ENCODE measurements at regions not wholly inside any gene's neighbourhood (a gene's known extent, or its start where the extent isn't known, plus 50 kb on each side); places are given as distances from the start of the nearest gene placed in this dataset.

DNA sequence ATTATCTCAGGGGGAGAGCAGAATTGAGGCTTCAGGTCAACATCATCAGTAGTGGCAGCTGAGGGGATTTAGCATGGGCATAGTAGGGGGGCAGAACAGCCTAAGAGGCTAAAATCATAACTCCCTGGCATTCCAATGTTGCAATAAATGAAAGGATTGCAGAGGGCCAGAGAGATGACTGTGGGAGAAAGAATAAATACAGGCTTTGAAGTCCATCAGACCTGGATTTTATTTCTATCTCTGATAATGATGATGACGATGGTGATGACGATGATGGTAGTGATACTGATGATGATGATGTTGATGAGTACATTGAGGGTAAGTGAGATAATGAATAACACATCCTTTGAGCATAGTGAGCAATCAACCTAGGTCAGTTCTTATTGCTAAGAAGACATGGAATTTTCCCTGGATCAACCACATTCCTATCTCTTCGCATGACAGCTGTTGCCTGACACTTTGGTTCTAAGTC lies 107.4 kb upstream of the CDH11 start:
- no peak for DNase-seq

DNA sequence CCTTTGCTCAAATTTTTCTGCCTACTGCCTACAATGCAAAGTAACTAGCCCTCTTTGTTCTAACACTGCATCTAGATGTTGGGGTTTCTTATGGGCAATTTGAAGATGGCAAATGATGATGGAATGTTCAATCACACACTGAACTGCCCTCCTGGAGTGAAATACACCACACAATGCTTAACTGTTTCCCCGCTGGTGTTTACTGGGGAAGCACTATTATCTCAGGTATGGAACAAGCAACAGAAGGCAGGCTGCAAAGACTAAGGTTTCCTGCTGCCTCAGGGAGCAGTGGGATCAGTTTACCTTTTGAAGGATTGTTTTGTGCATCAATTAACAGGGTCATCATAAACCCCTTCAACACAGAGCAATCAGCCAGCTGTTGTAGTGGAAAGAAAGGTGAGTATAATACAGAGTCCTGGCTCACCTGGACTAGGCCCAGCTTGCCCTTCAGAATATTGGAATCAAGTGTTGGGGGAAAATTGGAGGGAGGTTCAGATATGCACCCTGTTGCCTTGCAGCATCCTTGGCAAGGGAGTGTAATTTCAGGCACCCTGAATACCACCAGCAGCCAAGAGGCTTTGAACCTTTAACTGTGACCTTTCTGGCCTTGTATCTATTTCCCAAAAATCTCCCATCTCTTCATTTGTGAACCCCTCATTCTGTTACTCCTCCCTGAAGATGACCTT lies 105.4 kb upstream of the CDH11 start:
- no peak for DNase-seq

DNA sequence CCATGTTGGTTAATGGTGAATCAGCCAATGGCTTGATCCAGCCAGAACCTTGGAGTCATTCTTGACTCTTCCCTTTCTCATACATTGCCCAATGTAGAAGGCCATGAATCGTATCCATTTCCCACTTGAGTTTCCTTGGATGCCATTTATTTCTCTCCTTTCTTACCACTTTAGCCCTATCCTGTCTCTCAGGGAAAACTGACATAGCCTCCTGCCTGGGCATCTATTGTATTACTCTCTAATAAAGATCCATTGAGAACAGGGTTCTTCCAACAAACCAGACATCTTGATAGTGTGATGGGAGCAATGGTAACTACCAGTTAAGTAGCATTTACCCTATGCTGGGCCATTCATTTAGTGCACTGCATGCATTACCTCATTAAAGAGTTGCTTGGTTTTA lies 104.2 kb upstream of the CDH11 start:
- DNase-seq = no peak

DNA sequence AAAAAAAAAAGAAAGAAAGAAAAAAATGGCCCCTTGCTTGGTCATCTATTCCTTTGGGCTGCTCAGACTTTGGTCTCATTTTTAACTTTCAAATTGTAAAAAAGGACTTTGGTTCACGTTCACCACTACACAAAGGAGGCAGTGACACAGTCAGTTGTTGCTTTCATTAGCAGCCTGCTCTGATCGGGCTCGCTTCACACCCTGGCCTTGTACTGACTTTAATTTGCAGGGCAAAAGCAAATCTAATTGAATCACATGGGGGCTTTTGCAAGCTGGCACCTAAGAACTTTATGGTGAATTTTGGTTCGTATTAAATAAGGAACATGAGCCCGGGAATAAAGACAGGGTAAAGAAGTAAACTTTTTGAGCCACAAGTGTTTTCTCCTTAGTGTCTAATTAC lies 103.6 kb upstream of the CDH11 start:
- no peak for DNase-seq

DNA sequence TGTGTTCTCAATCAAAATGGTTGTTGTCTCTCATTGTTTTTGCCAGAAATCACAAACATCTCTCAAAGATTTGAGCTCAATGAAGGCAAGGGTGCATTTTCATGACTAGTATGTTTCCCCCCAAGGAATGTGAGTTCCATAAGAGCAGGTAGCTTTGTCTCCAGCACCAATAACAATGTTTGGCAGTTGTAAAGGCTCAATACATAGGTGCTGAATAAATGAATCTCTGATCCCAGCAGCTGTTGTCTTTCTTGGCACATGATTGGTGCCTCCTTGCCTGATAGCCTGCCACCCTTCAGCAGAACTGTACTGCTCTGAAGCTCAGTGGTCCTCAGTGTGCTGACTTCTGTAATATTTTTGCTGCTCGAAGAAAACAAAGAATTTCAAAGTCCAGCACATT lies 103.1 kb upstream of the CDH11 start:
- DNase-seq = no peak

DNA sequence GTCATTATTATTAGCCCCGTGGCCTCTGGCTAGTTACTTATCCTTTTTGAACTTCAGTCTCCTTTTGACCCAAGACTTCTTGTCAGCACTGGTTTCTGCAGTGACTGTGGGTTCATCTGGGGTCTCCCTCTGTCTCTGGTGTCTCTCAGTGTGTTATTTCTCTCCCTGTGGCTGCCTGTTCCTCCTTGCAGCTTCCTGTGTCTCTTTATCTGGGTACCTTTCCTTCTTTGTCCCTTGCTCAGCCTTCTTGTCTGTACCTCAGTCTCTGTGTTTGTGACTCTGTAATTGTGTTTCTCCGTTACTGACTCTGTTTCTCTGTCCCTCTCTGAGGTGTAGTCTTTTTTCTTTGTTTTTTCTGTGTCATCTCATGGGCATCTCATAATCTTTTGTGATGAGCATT lies 102.6 kb upstream of the CDH11 start:
- DNase-seq = no peak

DNA sequence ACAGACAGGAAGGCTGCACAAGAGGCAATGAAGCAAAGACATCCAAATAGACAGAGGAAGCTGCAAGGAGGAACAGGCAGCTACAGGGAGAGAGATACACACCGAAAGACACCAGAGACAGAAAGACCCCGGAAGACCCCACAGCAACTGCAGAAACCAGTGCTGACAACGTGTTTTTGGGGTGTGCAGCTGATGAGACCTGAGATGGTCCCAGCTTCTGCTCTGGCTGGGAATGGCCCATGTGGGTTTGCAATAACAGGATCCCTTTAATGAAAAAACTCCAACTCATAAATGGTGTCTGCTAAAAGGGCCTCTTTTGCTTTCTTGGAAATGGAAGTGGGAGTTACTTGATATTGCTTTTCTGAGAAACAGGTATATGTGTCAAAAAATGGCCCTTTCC lies 101.5 kb upstream of the CDH11 start:
- DNase-seq = no peak

DNA sequence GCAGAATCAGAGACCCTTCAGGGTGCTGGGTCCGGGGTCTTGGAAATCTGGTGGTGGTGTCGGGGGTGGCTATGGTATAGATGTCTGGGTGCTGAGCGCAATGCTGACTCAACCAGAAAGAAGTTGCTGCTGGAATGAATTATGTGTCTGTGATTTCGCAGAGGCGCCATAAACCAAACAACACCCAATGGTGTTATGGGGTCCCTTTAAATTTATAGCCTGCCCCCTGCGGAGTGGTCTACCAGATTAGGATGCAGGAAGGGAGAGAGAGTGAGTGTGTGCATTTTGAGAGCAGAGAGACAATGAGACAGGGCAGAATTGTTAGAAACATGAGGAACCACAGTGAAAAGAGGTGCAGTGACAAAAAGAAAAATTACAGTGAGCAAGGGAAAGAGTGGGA lies 100.7 kb upstream of the CDH11 start:
- no peak for DNase-seq

DNA sequence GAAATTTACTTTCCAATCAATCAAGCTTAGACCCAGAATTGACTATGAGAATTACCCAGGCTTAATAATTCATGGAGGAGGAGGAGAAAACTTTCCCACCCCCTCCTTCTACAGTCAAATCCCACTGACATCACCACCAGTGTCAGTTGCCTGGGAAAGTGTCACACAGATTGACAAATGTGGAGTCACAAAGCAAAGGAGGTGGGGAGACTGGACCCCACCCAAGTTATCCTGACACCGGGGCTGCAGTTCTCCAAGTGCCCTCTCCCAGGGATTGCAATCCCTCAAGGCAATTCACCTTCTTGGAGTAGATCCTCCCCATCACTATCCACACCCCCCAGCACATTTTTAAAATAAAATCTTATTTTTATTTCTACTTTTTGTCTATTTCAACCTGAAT lies 100.2 kb upstream of the CDH11 start:
- DNase-seq = no peak

DNA sequence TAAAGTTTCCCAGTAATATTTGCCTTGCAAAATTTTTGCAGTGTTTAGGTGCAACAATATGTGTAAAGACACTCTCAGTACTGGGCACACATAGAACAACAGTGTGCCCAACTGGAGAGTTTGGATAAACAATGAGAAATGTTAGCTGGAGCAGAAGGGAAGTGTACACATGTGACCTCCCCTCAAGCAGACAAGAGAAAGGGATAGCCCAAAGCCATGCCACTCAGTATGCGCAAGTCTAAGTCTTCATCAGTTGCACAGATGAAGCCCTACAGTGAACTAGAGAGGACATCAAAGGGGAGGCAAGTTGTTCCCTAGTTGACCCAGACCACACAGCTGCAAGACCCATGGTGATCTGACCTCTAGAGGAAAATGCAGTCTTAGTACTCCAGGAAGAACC lies 97.9 kb upstream of the CDH11 start:
- DNase-seq = no peak

DNA sequence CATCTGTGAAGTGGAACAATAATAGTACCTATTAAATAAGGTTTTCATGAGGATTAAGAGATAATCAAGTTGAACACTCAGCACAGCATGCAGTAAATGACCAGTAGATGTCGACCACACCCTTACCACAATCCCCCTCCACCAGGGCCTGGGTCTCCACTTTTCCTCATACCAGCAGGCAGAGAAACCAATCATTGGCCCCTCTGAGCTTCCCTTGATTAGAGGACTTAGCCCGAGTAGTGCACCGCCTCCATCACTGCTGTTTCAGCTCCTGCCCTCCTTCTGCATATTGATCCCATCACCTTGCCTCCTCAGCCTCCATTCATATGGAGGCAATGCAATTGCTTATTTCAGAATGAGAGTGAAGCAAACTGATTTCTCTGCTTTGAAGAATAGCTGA lies 96.5 kb upstream of the CDH11 start:
- no peak for DNase-seq

DNA sequence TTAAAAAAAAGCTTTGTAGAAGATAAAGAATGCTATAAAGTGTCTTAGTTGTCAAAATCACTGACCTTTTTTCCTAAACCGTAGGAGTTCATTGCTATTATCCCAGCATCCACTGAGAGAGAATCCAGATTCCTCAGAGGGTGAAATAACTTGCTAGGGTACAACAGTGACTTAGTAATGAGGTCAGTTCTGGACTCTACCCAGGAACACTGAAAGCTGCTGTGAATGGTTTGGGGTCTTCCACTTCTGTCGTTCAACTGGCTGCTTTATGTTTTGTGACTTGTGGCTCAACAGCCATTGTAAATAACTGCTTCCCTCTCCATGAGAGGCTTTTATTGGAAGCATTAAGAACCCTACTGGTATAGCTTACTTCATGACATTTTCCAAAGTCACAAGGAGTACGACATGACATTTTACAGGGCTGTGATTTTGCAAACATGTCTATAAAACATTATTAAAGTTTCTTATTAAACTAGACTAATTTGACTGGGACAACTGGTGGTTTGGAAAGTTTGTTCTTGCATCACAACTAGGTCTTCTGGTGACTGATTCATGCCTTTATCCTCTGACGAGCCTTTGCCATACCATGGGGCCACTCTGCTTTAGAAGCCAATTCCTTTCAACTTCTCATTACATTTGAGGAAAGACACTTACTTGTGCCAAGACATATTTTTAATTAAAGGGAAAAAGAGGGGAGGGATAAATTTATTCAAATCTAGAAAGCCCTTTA lies 92.2 kb upstream of the CDH11 start:
- DNase-seq = no peak

DNA sequence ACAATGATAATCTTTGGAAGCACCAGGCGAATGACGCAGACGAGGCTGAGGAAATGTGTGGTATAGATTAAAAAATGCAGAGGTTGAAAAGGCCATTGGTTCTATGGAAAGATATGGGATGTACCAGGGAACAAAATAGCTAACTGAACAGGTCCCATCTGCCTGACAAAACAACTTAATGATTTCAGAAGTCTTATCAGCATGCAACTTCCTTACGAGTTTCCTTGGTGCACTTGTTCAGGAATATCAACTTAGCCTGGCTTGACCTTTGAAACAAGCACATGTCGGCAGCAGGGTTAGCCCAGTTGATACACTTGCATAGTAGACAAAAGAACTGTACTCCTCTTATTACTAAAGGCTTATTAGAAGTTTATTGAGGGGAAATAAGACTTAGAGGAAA lies 90.9 kb upstream of the CDH11 start:
- no peak for DNase-seq

DNA sequence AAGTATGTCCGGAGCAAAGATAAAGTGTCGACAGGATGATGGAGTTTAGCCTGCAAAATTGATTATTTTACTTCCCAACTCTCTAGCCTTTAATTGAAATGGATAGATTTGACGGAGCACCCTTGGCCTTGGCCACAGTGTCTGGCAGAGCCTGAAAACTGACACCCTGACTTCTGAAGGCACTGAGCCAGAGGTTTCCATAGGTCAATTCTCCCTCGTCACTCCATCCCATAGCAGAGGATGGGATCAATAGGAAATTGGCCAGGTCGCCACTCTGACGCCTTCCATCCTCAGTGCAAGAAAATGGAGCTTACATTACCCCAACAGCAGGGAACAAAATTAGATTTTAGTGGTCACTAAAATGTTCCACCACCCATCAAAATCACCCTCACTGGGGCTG lies 90.4 kb upstream of the CDH11 start:
- no peak for DNase-seq

DNA sequence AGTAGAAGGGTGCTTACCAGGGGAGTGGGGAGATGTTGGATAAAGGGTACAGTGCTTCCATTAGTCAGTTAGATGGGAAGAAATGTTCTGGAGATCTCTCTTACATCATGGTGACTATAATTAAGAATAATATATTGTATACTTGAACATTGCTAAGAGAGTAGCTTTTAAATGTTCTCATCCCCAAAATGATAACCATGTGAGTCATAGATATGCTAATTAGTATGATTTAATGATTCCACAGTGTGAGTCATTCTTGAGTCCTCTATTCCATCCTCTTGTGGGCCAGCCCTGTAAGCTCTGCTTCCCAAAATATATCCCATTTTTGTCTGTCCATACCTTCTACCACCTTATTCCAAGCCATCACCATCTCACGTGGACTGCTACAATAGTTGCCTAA lies 80.6 kb upstream of the CDH11 start:
- DNase-seq = no peak

DNA sequence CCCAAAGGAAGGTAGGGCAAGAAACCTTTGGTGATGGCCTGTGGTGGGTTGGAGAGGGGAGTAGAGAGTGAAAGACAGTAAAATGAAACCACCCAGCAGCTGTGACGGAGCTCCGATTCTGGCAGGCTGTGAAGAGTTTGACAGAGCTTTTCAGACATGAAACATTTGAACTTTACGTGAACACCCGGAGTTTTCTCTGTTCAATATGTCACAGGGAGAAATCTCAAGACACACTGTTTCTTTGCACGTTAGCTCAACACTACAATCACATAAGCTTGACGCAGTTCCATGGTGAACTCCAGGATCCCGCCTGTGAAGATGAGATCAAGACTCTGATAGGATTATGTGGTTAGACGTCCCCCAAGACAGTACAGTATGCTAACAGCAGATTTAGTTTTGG lies 79.6 kb upstream of the CDH11 start:
- DNase-seq = no peak

DNA sequence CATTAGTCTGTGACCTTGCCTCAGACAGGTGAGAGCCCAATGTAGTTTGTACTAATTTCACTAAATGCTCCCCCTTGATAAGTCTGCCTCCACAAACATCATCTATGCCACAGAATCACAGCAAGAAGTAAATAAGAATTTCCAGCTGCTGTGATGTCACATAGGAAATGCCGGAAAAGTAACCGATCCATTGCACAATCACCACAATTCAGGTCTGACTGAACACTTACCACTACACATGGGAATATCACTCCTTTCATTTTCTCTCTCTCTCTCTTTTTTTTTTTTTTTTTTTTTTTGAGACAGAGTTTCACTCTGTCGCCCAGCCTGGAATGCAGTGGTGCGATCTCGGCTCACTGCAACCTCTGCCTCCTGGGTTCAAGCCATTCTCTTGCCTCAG lies 79.0 kb upstream of the CDH11 start:
- no peak for DNase-seq

DNA sequence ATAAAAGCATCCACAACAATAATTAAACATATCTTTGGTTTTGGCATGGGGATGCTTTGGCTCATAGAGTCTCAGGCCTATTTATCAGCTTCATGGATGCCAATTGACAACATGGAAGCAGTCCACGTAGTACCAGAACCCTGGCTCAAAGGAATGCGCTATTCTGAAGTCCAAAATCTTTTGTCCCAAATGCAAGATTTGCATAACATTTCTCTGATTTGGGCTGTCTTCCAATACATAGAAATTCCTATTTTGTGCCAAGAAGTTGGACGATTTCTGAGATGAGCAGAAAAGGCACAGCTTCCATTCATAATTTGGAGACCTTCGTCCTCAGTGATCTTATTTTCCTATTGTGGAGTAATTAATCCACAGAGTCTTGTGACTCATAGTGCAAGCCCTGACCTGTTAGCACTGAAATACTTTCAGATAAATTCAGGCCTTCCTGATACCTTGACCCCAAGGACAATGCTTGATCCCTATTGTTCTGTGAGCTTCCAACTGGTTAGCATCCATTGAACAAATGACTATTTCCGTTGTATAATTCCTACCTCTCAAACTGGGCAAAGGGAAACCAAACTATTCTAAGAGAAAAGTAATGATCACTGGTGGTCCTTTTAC lies 78.4 kb upstream of the CDH11 start:
- DNase-seq = no peak

DNA sequence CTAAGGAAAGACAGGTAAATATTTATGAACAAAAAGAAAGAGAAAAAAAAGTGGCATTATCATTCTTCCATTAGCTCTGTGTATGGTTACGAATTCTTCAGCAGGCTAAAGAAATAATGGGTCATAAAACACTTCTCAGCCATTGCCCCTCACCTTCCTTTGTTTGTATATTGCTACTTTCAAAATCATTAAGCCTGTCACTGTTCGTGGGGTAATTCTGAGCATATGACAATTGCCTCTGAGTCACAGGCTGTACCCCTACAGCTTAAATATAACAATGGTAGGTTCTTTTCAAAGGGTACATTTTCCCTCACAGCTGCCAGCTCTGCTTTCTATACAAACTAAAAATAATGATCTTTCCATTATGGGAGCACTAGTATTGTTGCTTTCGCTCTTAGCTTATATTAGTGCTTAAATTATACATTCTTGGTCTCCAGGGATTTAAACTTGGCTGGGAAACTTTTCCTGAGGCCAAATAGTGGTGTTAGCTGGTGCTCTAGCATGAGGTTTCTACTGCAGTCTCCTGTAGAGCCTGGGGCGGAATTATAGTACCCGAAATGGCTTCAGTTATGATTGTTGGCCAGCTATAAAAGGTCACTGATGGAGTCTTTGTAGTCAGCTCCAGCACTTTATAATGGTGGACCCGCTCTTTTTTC lies 74.7 kb upstream of the CDH11 start:
- DNase-seq = no peak

DNA sequence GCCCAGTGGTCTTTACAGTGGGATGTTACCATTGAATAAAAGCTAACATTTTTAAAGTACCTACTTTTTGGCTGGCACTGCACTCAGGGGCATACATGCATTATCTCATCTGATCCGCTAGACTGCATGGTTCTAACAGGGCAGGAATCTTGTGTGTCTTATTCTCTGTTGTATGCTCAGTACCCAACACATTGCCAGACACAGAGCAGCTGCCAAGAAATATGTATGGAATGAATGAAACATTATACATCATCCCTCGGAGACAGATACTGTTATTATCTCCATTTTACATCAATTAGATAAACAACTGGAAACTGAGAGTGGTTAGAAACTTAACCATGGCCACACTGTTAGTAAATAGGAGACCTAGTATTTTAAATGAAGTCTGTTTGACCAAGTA lies 74.1 kb upstream of the CDH11 start:
- DNase-seq = no peak

DNA sequence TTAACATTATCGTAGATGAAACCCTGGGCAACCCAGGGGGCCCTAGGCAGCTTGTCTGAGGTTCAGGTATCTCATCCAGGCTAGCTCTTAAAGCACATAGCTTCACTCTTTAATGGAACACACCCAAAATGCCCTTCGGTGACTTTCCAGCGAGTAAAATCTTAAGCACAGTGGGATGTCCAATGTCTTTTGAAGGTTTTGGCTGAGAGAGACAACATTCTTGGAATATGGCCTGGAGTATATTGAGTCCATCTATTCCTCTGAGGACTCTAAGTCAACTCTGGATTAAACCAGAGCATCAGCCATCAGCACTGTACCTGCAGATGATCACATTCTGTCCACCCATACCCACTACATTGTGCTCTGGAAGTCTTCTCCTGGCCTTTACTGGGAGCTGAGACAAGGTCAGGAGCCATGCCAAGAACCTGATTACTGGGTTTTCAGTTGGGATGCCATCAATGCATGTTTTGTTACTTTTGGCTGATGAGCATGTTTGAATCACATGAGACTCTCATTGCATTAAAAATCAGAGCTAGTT lies 63.4 kb upstream of the CDH11 start:
- no peak for DNase-seq

DNA sequence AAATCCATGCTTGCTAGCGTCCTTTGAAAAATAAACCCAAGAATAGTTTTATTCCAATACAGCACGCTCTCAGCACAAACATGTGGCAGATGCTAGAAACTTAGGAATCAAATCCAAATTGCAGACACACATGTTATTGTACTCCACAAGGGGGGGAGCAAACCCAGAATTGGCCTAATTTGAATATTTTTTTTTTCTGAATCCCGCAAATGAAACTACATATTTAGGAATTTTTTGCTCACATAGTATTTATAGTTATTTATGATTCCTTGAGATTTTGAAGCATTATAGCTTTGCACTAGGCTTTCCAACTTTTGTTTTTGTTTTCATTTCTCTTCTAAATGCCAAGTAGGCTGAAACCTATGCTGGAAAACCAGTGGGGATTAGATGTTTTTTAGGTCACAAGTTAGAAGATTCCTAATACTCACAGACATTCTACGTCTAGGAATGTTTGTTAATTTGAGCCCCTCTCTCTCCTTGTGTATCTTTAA lies 59.3 kb upstream of the CDH11 start:
- no peak for DNase-seq

DNA sequence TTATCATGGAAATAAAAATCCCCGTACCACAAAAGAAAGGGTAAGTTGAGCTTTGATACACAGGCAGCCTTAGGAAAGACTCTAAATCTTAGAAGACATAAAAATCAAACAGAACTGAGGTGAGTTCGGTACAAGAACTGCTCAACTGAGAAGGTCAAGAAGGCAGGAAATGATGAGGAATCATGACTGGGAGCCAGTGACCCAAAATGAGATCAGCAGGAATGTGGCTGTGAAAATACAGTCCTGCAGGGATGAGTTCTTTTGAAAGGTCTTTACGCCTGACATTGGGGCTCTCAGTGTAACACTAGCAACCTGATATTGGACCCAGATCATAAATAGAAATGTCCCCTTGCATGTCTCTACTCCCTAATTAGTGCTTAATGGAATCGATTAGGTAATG lies 56.3 kb upstream of the CDH11 start:
- no peak for DNase-seq
